ENCODE measurements at regions not wholly inside any gene's neighbourhood (a gene's known extent, or its start where the extent isn't known, plus 50 kb on each side); places are given as distances from the start of the nearest gene placed in this dataset.

- H3K4me1 Mint-ChIP-seq, result peaks cover 51% of the 10 kb centered on the region
- no peaks in the 10 kb centered on the region for H3K36me3 Mint-ChIP-seq (ENCODE audit: low read depth)
- no peaks in the 10 kb centered on the region for H3K27me3 Mint-ChIP-seq (ENCODE audit: low read depth, poor library complexity)
- no peak for DNase-seq
- H3K27ac Mint-ChIP-seq, result no peak overlapping the region
- no peak for TF ChIP-seq CTCF (IDR thresholded peaks at IDR 0.05)
- H3K4me3 Mint-ChIP-seq, result no peak overlapping the region
- H3K9me3 Mint-ChIP-seq, result no peaks in the 10 kb centered on the region
Measured at GRCh38 chr18:27780061-27780745, 396.7 kb downstream of the CDH2 start.

DNA sequence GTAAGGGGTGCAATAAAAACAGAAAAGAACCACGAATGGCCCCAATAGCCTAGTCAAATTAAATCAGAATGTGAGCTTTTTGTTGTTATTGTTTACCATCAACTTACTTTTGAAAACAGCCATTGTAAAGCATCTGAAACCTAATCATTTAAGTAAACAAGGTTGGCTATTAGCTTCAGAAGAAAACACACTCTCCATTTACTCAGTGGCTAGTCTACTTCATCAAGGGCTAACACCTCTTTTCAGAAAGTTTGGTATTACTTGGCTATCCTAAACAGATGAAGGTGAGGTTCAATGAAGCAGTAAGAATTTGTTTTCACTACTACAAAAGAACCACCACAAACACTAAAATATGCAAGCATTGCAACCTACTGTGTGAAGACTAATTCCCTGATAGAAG, 398.0 kb downstream of the CDH2 start:
- peaks cover 43% of the 10 kb centered on the region for H3K4me1 Mint-ChIP-seq
- no peaks in the 10 kb centered on the region for H3K9me3 Mint-ChIP-seq
- H3K4me3 Mint-ChIP-seq, result no peak overlapping the region
- H3K27ac Mint-ChIP-seq, result no peak overlapping the region
- no peaks in the 10 kb centered on the region for H3K36me3 Mint-ChIP-seq (ENCODE audit: low read depth)
- DNase-seq, result no peak
- no peaks in the 10 kb centered on the region for H3K27me3 Mint-ChIP-seq (ENCODE audit: low read depth, poor library complexity)
- TF ChIP-seq CTCF (IDR thresholded peaks at IDR 0.05), result no peak

- peak overlapping the region; percentile 30 for H3K27ac Mint-ChIP-seq
- no peaks in the 10 kb centered on the region for H3K9me3 Mint-ChIP-seq
- no peak for DNase-seq
- H3K27me3 Mint-ChIP-seq (ENCODE audit: low read depth, poor library complexity), result no peaks in the 10 kb centered on the region
- no peak overlapping the region for H3K4me3 Mint-ChIP-seq
- peaks cover 38% of the 10 kb centered on the region for H3K4me1 Mint-ChIP-seq
- TF ChIP-seq CTCF (IDR thresholded peaks at IDR 0.05), result peak; percentile 30
- H3K36me3 Mint-ChIP-seq (ENCODE audit: low read depth), result no peaks in the 10 kb centered on the region
Measured at GRCh38 chr18:27778441-27778840, 398.5 kb downstream of the CDH2 start.

- H3K27ac Mint-ChIP-seq, result no peak overlapping the region
- peaks cover 6% of the 10 kb centered on the region for H3K4me1 Mint-ChIP-seq
- no peaks in the 10 kb centered on the region for H3K9me3 Mint-ChIP-seq
- H3K4me3 Mint-ChIP-seq, result no peak overlapping the region
- no peak for DNase-seq
- no peak for TF ChIP-seq CTCF (IDR thresholded peaks at IDR 0.05)
- H3K36me3 Mint-ChIP-seq (ENCODE audit: low read depth), result no peaks in the 10 kb centered on the region
- no peaks in the 10 kb centered on the region for H3K27me3 Mint-ChIP-seq (ENCODE audit: low read depth, poor library complexity)
Measured at GRCh38 chr18:27772081-27772480, 404.8 kb downstream of the CDH2 start.

- no peak for TF ChIP-seq CTCF (IDR thresholded peaks at IDR 0.05)
- no peak for DNase-seq
- no peaks in the 10 kb centered on the region for H3K27me3 Mint-ChIP-seq (ENCODE audit: low read depth, poor library complexity)
- H3K36me3 Mint-ChIP-seq (ENCODE audit: low read depth), result no peaks in the 10 kb centered on the region
- no peaks in the 10 kb centered on the region for H3K9me3 Mint-ChIP-seq
- peaks cover 6% of the 10 kb centered on the region for H3K4me1 Mint-ChIP-seq
- H3K27ac Mint-ChIP-seq, result no peak overlapping the region
- H3K4me3 Mint-ChIP-seq, result no peak overlapping the region
Measured at GRCh38 chr18:27771571-27771970, 405.4 kb downstream of the CDH2 start.

- Mint-ChIP-seq H3K27ac (no peak overlapping the region), H3K36me3 (ENCODE audit: low read depth) (no peaks in the 10 kb centered on the region), H3K4me3 (no peak overlapping the region), H3K4me1 (no peaks in the 10 kb centered on the region), H3K27me3 (ENCODE audit: low read depth, poor library complexity) (no peaks in the 10 kb centered on the region), H3K9me3 (no peaks in the 10 kb centered on the region)
- no peak for DNase-seq
- TF ChIP-seq CTCF (IDR thresholded peaks at IDR 0.05), result no peak
Measured at GRCh38 chr18:27769152-27769551, 407.8 kb downstream of the CDH2 start.

Measured in nephron progenitor cell (in vitro differentiated cells).